Ishikawa (cell line): ENCODE measurements at regions not wholly inside any gene's neighbourhood (a gene's known extent, or its start where the extent isn't known, plus 50 kb on each side); places are given as distances from the start of the nearest gene placed in this dataset.

Source experiments
- CEBPB ChIP-seq: IDR thresholded peaks from 2 replicates; pipeline ENCODE4 v1.6.1; 2012
- CREB1 ChIP-seq: IDR thresholded peaks from 2 replicates; pipeline ENCODE4 v1.6.1; 2012; ENCODE audit warnings: low read depth
- EGR1 ChIP-seq: IDR thresholded peaks from 2 replicates; pipeline ENCODE4 v1.6.1; 2012
- EP300 ChIP-seq: IDR thresholded peaks from 2 replicates; pipeline ENCODE4 v1.6.1; 2012; ENCODE audit warnings: borderline replicate concordance
- FOXM1 ChIP-seq: IDR thresholded peaks from 2 replicates; pipeline ENCODE4 v1.6.1; 2012; ENCODE audit warnings: low read depth, borderline replicate concordance
- NFIC ChIP-seq: IDR thresholded peaks from 2 replicates; pipeline ENCODE4 v1.6.1; 2012
- RAD21 ChIP-seq: IDR thresholded peaks from 2 replicates; pipeline ENCODE4 v1.6.1; 2012; ENCODE audit warnings: low read depth
- TAF1 ChIP-seq: IDR thresholded peaks from 2 replicates; pipeline ENCODE4 v1.6.1; 2012; ENCODE audit warnings: low read depth, mild to moderate bottlenecking
- TCF12 ChIP-seq: IDR thresholded peaks from 2 replicates; pipeline ENCODE4 v1.6.1; 2012; ENCODE audit warnings: low read depth
- TEAD4 ChIP-seq: IDR thresholded peaks from 2 replicates; pipeline ENCODE4 v1.6.1; 2012
- YY1 ChIP-seq: IDR thresholded peaks from 2 replicates; pipeline ENCODE4 v1.6.1; 2012; ENCODE audit warnings: low read depth
- ZBTB7A ChIP-seq: IDR thresholded peaks from 2 replicates; pipeline ENCODE4 v1.6.1; 2012; ENCODE audit warnings: low read depth
- TF ChIP-seq, protein P1 (sequence below): IDR thresholded peaks from 2 replicates; pipeline ENCODE4 v1.6.1; 2012
- TF ChIP-seq, protein P2 (sequence below): IDR thresholded peaks from 2 replicates; pipeline ENCODE4 v1.6.1; 2012; ENCODE audit warnings: low read depth, mild to moderate bottlenecking
- TF ChIP-seq, protein P3 (sequence below): IDR thresholded peaks from 2 replicates; pipeline ENCODE4 v1.6.1; 2012

DNA sequence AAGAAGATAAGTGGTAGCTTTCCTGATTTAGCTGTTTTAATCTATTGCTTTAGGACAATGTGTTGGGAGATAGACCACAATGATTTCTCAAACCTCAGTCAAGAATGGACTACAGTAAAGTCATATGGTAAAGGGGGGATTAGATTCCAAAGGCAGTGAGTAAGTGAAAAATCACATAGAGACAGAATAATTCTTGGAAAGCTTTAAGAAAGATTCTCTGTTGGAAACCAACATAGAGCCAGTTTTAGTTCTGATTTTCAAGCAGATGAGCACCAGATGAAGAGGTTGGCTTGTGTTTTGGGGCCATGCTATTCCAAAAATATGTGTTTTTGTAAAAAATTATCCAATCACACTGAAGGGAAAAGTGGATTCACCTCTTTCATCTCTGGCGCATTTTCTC lies 256.8 kb upstream of the RPS23 start:
- TF ChIP-seq EGR1 (no peak), ZBTB7A (no peak), EP300 (no peak), TEAD4 (no peak), TAF1 (no peak), NFIC (no peak), CEBPB (no peak)
- TF ChIP-seq, protein P1, sequence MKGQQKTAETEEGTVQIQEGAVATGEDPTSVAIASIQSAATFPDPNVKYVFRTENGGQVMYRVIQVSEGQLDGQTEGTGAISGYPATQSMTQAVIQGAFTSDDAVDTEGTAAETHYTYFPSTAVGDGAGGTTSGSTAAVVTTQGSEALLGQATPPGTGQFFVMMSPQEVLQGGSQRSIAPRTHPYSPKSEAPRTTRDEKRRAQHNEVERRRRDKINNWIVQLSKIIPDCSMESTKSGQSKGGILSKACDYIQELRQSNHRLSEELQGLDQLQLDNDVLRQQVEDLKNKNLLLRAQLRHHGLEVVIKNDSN = no peak

DNA sequence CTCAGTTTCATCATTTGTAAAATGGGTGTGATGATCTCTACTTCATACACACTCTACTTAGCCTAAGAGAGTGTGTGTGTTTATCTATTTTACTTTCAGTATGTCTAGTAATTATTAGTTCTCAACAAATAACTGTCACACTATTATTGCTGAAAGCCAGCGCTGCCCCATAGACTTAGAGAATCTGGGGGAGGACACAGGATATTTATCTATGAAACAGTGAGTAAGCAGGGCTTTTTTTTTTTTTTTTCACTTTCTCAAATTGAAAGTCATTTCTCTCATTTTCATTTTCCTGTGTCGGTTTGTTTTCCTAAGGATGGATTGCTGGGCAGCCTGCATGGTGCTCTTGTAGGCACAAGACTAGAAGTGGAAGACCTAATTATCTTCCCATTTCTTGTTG lies 248.4 kb upstream of the RPS23 start:
- TF ChIP-seq TCF12 = no peak
- TF ChIP-seq FOXM1 = no peak
- no peak for TF ChIP-seq EP300
- TF ChIP-seq YY1 = no peak
- TF ChIP-seq ZBTB7A = no peak
- TF ChIP-seq, protein P1 = no peak
- no peak for TF ChIP-seq CREB1
- TF ChIP-seq EGR1 = no peak
- no peak for TF ChIP-seq RAD21
- TF ChIP-seq, protein P2, sequence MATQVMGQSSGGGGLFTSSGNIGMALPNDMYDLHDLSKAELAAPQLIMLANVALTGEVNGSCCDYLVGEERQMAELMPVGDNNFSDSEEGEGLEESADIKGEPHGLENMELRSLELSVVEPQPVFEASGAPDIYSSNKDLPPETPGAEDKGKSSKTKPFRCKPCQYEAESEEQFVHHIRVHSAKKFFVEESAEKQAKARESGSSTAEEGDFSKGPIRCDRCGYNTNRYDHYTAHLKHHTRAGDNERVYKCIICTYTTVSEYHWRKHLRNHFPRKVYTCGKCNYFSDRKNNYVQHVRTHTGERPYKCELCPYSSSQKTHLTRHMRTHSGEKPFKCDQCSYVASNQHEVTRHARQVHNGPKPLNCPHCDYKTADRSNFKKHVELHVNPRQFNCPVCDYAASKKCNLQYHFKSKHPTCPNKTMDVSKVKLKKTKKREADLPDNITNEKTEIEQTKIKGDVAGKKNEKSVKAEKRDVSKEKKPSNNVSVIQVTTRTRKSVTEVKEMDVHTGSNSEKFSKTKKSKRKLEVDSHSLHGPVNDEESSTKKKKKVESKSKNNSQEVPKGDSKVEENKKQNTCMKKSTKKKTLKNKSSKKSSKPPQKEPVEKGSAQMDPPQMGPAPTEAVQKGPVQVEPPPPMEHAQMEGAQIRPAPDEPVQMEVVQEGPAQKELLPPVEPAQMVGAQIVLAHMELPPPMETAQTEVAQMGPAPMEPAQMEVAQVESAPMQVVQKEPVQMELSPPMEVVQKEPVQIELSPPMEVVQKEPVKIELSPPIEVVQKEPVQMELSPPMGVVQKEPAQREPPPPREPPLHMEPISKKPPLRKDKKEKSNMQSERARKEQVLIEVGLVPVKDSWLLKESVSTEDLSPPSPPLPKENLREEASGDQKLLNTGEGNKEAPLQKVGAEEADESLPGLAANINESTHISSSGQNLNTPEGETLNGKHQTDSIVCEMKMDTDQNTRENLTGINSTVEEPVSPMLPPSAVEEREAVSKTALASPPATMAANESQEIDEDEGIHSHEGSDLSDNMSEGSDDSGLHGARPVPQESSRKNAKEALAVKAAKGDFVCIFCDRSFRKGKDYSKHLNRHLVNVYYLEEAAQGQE = no peak
- no peak for TF ChIP-seq TEAD4
- TF ChIP-seq CEBPB = no peak
- TF ChIP-seq TAF1 = no peak
- TF ChIP-seq NFIC = no peak
- TF ChIP-seq, protein P3, sequence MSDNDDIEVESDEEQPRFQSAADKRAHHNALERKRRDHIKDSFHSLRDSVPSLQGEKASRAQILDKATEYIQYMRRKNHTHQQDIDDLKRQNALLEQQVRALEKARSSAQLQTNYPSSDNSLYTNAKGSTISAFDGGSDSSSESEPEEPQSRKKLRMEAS = no peak

DNA sequence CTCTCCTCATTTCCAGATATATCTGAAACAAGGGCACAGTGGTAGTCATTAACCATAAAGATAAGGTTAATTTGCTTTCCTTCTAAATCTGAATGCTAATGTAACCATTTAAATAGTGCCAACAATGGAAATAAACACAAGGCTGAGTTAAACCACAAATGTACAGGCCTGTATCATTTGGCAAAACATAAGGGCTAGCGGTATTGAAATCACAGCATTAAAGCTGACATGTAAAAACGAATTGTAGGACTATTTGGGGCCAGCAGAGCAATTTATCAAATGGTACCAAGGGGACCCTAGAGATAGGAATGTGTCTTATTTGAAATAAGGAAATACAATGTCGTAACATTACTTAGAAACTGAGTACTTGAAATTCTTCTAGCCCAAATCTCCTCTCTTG lies 247.5 kb upstream of the RPS23 start:
- TF ChIP-seq CEBPB (no peak), CREB1 (no peak), TAF1 (no peak), FOXM1 (no peak), RAD21 (no peak)
- TF ChIP-seq, protein P3 = no peak
- TF ChIP-seq, protein P1 = no peak

DNA sequence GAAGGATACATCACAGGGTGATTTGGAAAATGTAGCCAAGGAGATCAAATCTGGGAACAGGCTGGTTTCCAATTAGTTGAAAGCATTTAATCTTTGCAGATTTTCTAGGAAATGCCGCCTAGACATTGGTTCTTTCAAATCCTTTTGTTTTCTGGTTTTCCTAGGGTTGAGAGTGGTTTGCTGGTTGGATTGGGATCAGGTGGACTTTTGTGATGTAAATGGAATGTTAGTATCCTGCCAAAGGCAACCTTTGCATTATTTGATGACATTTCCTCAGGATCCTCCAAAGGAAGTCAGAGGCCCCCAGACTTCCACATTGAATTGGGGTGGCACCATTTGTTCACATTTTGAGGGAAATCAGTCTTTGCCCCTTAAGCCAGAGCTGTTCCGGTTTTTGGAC lies 245.5 kb upstream of the RPS23 start:
- TF ChIP-seq EGR1 = no peak
- no peak for TF ChIP-seq TEAD4
- no peak for TF ChIP-seq TCF12
- no peak for TF ChIP-seq ZBTB7A
- TF ChIP-seq CREB1 = no peak
- TF ChIP-seq, protein P3 = no peak
- no peak for TF ChIP-seq CEBPB

DNA sequence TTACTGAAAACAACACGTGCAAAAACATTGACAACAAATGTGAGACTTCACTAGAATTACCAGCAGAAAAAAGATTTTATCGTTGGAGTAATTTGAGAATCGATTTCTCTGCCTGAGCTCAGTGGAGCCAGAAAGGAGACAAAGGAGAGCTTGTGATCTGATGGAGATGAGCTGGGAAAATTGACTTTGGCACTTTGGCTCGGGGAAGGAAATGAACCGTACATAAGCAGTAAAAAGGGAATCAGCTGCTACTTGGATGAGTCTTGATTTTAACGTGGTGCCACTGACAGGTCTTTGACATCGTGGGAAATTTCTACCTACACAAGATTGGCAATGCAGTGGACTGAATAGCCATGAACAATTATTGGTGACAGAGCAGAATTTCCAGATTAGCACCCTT lies 244.7 kb upstream of the RPS23 start:
- no peak for TF ChIP-seq FOXM1
- TF ChIP-seq EP300 = no peak
- TF ChIP-seq, protein P2 = no peak
- TF ChIP-seq TEAD4 = no peak
- no peak for TF ChIP-seq YY1
- TF ChIP-seq EGR1 = no peak
- TF ChIP-seq NFIC = no peak
- no peak for TF ChIP-seq RAD21
- no peak for TF ChIP-seq CREB1
- no peak for TF ChIP-seq TCF12
- no peak for TF ChIP-seq ZBTB7A
- no peak for TF ChIP-seq CEBPB
- TF ChIP-seq, protein P1 = no peak
- TF ChIP-seq TAF1 = no peak
- TF ChIP-seq, protein P3 = no peak
